ENCODE measurements at regions not wholly inside any gene's neighbourhood (a gene's known extent, or its start where the extent isn't known, plus 50 kb on each side); places are given as distances from the start of the nearest gene placed in this dataset.

- TF ChIP-seq CTCF (IDR thresholded peaks at IDR 0.05; ENCODE audit: poor library complexity, severe bottlenecking) (no peak), POLR2AphosphoS5 (IDR thresholded peaks at IDR 0.05) (no peak), EP300 (conservative IDR thresholded peaks at IDR 0.05; ENCODE audit: poor library complexity, severe bottlenecking) (no peak), REST (IDR thresholded peaks at IDR 0.05; ENCODE audit: borderline replicate concordance) (no peak), EZH2 (IDR thresholded peaks at IDR 0.05; ENCODE audit: borderline replicate concordance, insufficient read depth, low read length, poor library complexity, severe bottlenecking) (no peak), MXI1 (conservative IDR thresholded peaks at IDR 0.05; ENCODE audit: poor library complexity, severe bottlenecking) (no peak)
These were observed 292.4 kb downstream of the TEX29 start for GRCh38 chr13:111612886-111613285.
